Right forelimb (tissue), 1 donor: ENCODE measurements at regions not wholly inside any gene's neighbourhood (a gene's known extent, or its start where the extent isn't known, plus 50 kb on each side); places are given as distances from the start of the nearest gene placed in this dataset.
A peak's percentile ranks its signal among the peaks of the same experiment; 100 is the strongest.

Experiments
- DNase-seq: peaks from one replicate; pipeline ENCODE4 v3.0.0-alpha.2; 2018

- no peak for DNase-seq
Observed at GRCh38 chr7:16084370-16084769, 337.0 kb downstream of the CRPPA start.

GRCh38 chr7:16083931-16084330 lies 337.4 kb downstream of the CRPPA start:
- DNase-seq, result no peak

GRCh38 chr7:16080131-16080530 lies 341.2 kb downstream of the CRPPA start:
- DNase-seq, result no peak

- no peak for DNase-seq
Observed at GRCh38 chr7:16079723-16080122, 341.6 kb downstream of the CRPPA start.

- DNase-seq, result no peak
Observed at GRCh38 chr7:16078076-16078952, 343.0 kb downstream of the CRPPA start.

- DNase-seq, result no peak
Observed at GRCh38 chr7:16071246-16071857, 350.0 kb downstream of the CRPPA start.

GRCh38 chr7:16070806-16071205 lies 350.5 kb downstream of the CRPPA start:
- DNase-seq, result no peak

GRCh38 chr7:16069998-16070397 lies 351.3 kb downstream of the CRPPA start:
- DNase-seq, result no peak

GRCh38 chr7:16068183-16068582 lies 353.2 kb downstream of the CRPPA start:
- DNase-seq, result no peak

GRCh38 chr7:16067711-16068110 lies 353.6 kb downstream of the CRPPA start:
- no peak for DNase-seq

GRCh38 chr7:16066805-16067459 lies 354.4 kb downstream of the CRPPA start:
- DNase-seq, result no peak

- DNase-seq, result no peak
Observed at GRCh38 chr7:16065939-16066338, 355.4 kb downstream of the CRPPA start.

- peak; percentile 63 for DNase-seq
Observed at GRCh38 chr7:16063716-16064675, 357.3 kb downstream of the CRPPA start.

GRCh38 chr7:16063221-16063620 lies 358.1 kb downstream of the CRPPA start:
- no peak for DNase-seq

GRCh38 chr7:16062269-16062668 lies 359.1 kb downstream of the CRPPA start:
- no peak for DNase-seq

GRCh38 chr7:16061630-16062029 lies 359.7 kb downstream of the CRPPA start:
- DNase-seq, result no peak

- DNase-seq, result no peak
Observed at GRCh38 chr7:16061011-16061410, 360.3 kb downstream of the CRPPA start.

GRCh38 chr7:16060502-16060901 lies 360.8 kb downstream of the CRPPA start:
- DNase-seq, result no peak

- DNase-seq, result no peak
Observed at GRCh38 chr7:16055263-16055976, 365.9 kb downstream of the CRPPA start.

- no peak for DNase-seq
Observed at GRCh38 chr7:16051561-16052255, 365.2 kb upstream of the MEOX2 start.

GRCh38 chr7:16046041-16046440 lies 359.6 kb upstream of the MEOX2 start:
- DNase-seq, result no peak
